ENCODE measurements at regions not wholly inside any gene's neighbourhood (a gene's known extent, or its start where the extent isn't known, plus 50 kb on each side); places are given as distances from the start of the nearest gene placed in this dataset.

GRCh38 chr4:20627866-20628265 is 72.4 kb upstream of the PACRGL start:
- H3K4me3 ChIP-seq (replicated peaks in 1 of 2; ENCODE audit: low read depth in 2 of 2, low read length in 2 of 2), result no peak overlapping the region
- TF ChIP-seq, protein P1, sequence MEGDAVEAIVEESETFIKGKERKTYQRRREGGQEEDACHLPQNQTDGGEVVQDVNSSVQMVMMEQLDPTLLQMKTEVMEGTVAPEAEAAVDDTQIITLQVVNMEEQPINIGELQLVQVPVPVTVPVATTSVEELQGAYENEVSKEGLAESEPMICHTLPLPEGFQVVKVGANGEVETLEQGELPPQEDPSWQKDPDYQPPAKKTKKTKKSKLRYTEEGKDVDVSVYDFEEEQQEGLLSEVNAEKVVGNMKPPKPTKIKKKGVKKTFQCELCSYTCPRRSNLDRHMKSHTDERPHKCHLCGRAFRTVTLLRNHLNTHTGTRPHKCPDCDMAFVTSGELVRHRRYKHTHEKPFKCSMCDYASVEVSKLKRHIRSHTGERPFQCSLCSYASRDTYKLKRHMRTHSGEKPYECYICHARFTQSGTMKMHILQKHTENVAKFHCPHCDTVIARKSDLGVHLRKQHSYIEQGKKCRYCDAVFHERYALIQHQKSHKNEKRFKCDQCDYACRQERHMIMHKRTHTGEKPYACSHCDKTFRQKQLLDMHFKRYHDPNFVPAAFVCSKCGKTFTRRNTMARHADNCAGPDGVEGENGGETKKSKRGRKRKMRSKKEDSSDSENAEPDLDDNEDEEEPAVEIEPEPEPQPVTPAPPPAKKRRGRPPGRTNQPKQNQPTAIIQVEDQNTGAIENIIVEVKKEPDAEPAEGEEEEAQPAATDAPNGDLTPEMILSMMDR (IDR thresholded peaks at IDR 0.05; ENCODE audit: low read depth, low read length), result no peak
- DNase-seq (ENCODE audit: low read depth in 2 of 2), result no peak

GRCh38 chr4:20629186-20630106 is 70.8 kb upstream of the PACRGL start:
- no peak overlapping the region for H3K4me3 ChIP-seq (replicated peaks in 1 of 2; ENCODE audit: low read depth in 2 of 2, low read length in 2 of 2)
- DNase-seq (ENCODE audit: low read depth in 2 of 2), result no peak
- TF ChIP-seq, protein P1 (IDR thresholded peaks at IDR 0.05; ENCODE audit: low read depth, low read length), result no peak

GRCh38 chr4:20638825-20639224 is 61.4 kb upstream of the PACRGL start:
- no peak for DNase-seq (ENCODE audit: low read depth in 2 of 2)
- H3K4me3 ChIP-seq (replicated peaks in 1 of 2; ENCODE audit: low read depth in 2 of 2, low read length in 2 of 2), result no peak overlapping the region
- TF ChIP-seq, protein P1 (IDR thresholded peaks at IDR 0.05; ENCODE audit: low read depth, low read length), result no peak

DNA sequence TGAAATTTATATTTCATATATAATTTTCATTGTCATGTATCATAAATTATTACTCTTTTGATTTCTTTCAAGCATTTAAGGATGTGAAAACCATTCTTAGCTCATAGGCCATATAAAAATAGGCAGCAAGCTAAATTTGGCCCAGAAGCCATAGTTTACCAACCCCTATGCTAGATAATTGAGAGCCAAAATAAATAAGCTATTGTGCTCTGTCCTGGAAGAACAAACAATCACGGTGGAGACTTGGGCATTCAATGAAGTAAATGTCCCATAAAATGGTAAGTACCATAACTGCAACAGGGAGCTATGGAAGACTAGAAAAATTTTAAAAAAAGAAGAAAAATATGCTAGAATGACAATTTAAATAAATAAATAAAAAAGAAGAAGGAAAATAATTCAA is 60.9 kb upstream of the PACRGL start:
- TF ChIP-seq, protein P1 (IDR thresholded peaks at IDR 0.05; ENCODE audit: low read depth, low read length), result no peak
- DNase-seq (ENCODE audit: low read depth in 2 of 2), result no peak
- no peak overlapping the region for H3K4me3 ChIP-seq (replicated peaks in 1 of 2; ENCODE audit: low read depth in 2 of 2, low read length in 2 of 2)

- H3K4me3 ChIP-seq (replicated peaks in 1 of 2; ENCODE audit: low read depth in 2 of 2, low read length in 2 of 2), result no peak overlapping the region
- no peak for DNase-seq (ENCODE audit: low read depth in 2 of 2)
- TF ChIP-seq, protein P1 (IDR thresholded peaks at IDR 0.05; ENCODE audit: low read depth, low read length), result no peak
Observed at GRCh38 chr4:20640989-20641388, 59.3 kb upstream of the PACRGL start.

DNA sequence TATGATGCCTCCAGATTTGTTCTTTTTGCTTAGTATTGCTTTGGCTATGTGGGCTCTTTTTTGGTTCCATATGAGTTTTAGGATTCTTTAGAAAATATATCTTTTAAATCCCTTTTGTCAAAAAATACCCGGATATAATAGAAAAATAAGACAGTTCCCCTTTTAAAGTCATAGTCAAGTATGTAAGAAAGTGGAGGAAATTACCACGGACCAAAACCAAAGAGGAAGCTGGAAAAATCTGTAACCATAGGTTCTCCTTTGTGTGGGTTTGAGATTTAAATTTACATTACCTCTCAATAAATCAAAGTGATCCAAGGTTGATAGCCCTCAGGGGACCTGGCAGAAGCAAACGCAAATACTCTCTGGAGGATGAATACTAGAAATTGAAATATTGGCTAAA is 58.3 kb upstream of the PACRGL start:
- no peak for DNase-seq (ENCODE audit: low read depth in 2 of 2)

More for the DNA sequence above, 58.3 kb upstream of the PACRGL start:
- TF ChIP-seq, protein P1 (IDR thresholded peaks at IDR 0.05; ENCODE audit: low read depth, low read length), result no peak
- H3K4me3 ChIP-seq (replicated peaks in 1 of 2; ENCODE audit: low read depth in 2 of 2, low read length in 2 of 2), result no peak overlapping the region

All from cardiac fibroblast (primary cell).